BLaER1 (cell line): ENCODE measurements at regions not wholly inside any gene's neighbourhood (a gene's known extent, or its start where the extent isn't known, plus 50 kb on each side); places are given as distances from the start of the nearest gene placed in this dataset.

Experiments used
- H3K27ac ChIP-seq: shearing (Covaris generic); formaldehyde crosslinking; 2 replicates; pipeline ENCODE4 v1.8.1; 2022
- H3K27me3 ChIP-seq: shearing (Covaris generic); formaldehyde crosslinking; 2 replicates; pipeline ENCODE4 v1.8.1; 2022
- H3K36me3 ChIP-seq: shearing (Covaris generic); formaldehyde crosslinking; 2 replicates; pipeline ENCODE4 v1.8.1; 2022
- H3K4me1 ChIP-seq: shearing (Covaris generic); formaldehyde crosslinking; 2 replicates; pipeline ENCODE4 v1.8.1; 2022
- H3K4me2 ChIP-seq: shearing (Covaris generic); formaldehyde crosslinking; 2 replicates; pipeline ENCODE4 v1.8.1; 2022
- H3K4me3 ChIP-seq: shearing (Covaris generic); formaldehyde crosslinking; 2 replicates; pipeline ENCODE4 v1.8.1; 2022
- H3K9ac ChIP-seq: shearing (Covaris generic); formaldehyde crosslinking; 2 replicates; pipeline ENCODE4 v1.8.1; 2022
- H3K9me3 ChIP-seq: shearing (Covaris generic); formaldehyde crosslinking; 2 replicates; pipeline ENCODE4 v1.8.1; 2022
- H4K20me1 ChIP-seq: shearing (Covaris generic); formaldehyde crosslinking; 2 replicates; pipeline ENCODE4 v1.8.1; 2022
- Cebpa-rat ChIP-seq: shearing (Covaris generic); IDR thresholded peaks from 2 replicates; pipeline ENCODE4 v1.8.1; 2022

DNA sequence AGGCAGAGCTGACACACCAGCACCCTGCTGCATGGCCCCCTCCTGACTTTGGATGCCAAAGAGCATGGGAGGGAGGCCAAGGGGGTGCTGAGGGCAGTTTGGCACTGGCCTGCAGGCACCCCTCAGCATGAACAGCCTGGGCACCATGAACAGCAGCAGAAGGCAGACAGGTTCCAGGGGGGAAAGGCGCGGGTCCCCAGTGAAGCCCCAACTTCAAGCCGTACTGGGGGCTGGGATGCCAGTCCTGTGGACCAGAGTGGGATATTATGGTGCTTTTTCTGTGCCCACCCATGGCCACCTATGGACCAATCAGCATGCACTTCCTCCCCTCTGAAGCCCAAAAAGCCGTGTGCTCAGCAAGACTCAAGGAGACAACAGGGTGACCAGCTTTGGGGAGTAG, 389.9 kb downstream of the TEX13C start:
- no peak overlapping the region for H3K4me2 ChIP-seq
- 0 out of 2 replicates have a peak, but pooled peaks cover 5% of the 10 kb centered on the region for H3K9me3 ChIP-seq
- no peak overlapping the region for H3K4me3 ChIP-seq
- no peaks in the 10 kb centered on the region for H3K36me3 ChIP-seq
- H3K27me3 ChIP-seq, result peaks cover 71% of the 10 kb centered on the region
- H3K4me1 ChIP-seq, result no peaks in the 10 kb centered on the region
- no peak overlapping the region for H3K27ac ChIP-seq
- no peaks in the 10 kb centered on the region; the same call in 1 of the 2 replicates for H4K20me1 ChIP-seq
- no peak overlapping the region for H3K9ac ChIP-seq
- TF ChIP-seq Cebpa-rat, result no peak

DNA sequence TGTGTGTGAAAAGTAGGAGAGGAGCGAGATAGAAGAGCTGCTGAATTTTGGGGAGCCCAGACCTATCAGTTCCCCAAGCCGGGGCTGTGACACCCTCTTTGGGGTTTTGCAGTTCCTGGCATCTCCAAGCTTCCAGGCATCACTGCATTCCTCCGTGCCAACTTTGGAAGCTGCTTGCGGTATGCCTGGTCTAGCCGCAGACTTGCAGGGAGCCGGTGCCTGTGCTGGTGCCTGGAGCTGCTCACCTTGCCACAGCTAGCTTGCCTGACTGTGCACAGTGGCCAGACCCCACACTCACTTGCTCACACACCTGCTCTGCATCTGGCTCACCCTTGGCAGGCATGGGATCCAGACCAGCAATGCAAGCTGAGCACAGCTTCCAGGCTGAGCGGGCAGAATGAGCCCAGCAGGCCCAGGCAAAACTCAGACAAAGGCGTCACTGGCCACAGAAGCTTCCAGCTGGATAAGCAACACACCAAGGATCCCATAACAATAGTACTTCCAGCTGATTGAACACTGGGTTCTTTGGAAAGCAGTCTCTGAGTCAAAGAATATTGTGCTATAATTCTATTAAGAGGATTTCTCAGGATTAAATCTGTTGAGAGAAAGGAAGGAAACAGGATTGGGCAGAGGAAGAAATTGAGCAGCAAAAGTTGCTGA, 390.9 kb downstream of the TEX13C start:
- no peak for TF ChIP-seq Cebpa-rat
- Histone ChIP-seq H3K9me3 (no peaks in the 10 kb centered on the region), H3K27ac (no peak overlapping the region), H3K4me2 (no peak overlapping the region), H3K4me3 (no peak overlapping the region), H3K9ac (no peak overlapping the region), H3K4me1 (no peaks in the 10 kb centered on the region), H3K36me3 (no peaks in the 10 kb centered on the region), H3K27me3 (peaks cover 70% of the 10 kb centered on the region), H4K20me1 (no peaks in the 10 kb centered on the region; the same call in 1 of the 2 replicates)

DNA sequence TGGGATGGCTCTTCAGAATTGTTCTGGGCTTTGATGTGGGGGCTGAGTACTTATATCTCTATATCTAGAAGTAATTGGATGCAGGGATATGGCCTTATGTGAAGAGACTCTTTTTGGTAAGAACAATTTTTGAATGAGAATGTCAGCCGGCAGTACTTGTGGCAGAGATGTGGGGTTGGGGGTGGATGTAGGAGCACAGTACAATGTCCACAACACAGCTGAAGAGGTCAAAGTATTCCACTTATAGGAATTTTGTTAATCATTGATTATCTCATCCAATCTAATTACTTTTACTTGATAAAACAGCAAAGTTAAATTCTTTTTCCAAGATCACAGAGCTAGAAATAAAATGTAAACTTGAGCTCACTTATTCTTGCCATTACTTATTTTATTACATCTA, 391.4 kb downstream of the TEX13C start:
- Histone ChIP-seq H3K27ac (no peak overlapping the region), H3K36me3 (no peaks in the 10 kb centered on the region), H3K4me2 (no peak overlapping the region), H3K9ac (no peak overlapping the region), H3K9me3 (no peaks in the 10 kb centered on the region), H3K4me3 (no peak overlapping the region), H4K20me1 (no peaks in the 10 kb centered on the region; the same call in 1 of the 2 replicates), H3K4me1 (no peaks in the 10 kb centered on the region), H3K27me3 (peaks cover 72% of the 10 kb centered on the region)
- no peak for TF ChIP-seq Cebpa-rat

DNA sequence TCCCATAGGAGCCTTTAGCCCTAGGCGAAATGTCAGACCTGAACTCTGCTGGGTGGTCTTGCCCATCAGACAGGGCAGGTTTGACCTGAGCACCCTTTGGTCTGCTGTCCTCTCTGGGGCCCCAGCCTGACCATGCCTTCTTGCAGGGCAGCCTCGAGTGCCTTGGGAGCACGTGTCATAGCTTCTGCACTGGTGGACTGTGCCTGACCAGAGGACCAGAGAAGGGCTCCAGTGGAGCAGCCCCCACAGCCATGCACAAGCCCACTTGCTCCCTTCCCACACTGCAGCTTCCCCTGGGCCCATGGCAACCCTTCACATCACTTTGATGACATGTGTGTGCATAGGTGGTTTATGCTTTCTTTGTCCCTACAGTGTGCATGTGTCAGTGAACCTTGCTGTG, 394.0 kb downstream of the TEX13C start:
- Histone ChIP-seq H3K9me3 (no peaks in the 10 kb centered on the region), H3K36me3 (no peaks in the 10 kb centered on the region)

DNA sequence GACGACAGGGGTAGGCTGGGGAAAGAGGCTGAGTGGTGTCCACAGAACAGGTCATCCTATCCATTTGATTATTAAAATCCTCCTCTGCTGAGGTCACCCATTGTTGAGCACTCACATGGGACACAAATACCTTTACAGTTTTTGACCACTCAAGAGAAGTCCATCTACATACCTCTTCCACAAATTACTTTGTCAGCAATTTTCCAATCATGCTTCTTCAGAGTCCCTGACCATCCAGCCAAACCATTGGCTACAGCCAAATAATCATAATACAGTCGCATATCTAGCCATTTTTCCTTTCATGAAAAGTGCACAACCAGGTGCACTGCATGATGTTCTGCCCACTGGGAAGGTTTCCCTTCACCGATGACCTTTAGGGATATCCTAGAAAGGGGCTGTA, 407.4 kb downstream of the TEX13C start:
- Histone ChIP-seq H4K20me1 (no peaks in the 10 kb centered on the region), H3K36me3 (no peaks in the 10 kb centered on the region), H3K9me3 (no peaks in the 10 kb centered on the region), H3K27me3 (peaks cover 59% of the 10 kb centered on the region), H3K27ac (no peak overlapping the region), H3K4me1 (no peaks in the 10 kb centered on the region), H3K9ac (no peak overlapping the region), H3K4me3 (no peak overlapping the region), H3K4me2 (no peak overlapping the region)
- no peak for TF ChIP-seq Cebpa-rat

More for the DNA sequence above, 394.0 kb downstream of the TEX13C start:
- H3K4me3 ChIP-seq, result no peak overlapping the region
- H3K4me2 ChIP-seq, result no peak overlapping the region
- H4K20me1 ChIP-seq, result no peaks in the 10 kb centered on the region; the same call in 1 of the 2 replicates
- H3K9ac ChIP-seq, result no peak overlapping the region
- H3K27me3 ChIP-seq, result peaks cover 64% of the 10 kb centered on the region
- H3K27ac ChIP-seq, result no peak overlapping the region
- H3K4me1 ChIP-seq, result no peaks in the 10 kb centered on the region
- TF ChIP-seq Cebpa-rat, result no peak

DNA sequence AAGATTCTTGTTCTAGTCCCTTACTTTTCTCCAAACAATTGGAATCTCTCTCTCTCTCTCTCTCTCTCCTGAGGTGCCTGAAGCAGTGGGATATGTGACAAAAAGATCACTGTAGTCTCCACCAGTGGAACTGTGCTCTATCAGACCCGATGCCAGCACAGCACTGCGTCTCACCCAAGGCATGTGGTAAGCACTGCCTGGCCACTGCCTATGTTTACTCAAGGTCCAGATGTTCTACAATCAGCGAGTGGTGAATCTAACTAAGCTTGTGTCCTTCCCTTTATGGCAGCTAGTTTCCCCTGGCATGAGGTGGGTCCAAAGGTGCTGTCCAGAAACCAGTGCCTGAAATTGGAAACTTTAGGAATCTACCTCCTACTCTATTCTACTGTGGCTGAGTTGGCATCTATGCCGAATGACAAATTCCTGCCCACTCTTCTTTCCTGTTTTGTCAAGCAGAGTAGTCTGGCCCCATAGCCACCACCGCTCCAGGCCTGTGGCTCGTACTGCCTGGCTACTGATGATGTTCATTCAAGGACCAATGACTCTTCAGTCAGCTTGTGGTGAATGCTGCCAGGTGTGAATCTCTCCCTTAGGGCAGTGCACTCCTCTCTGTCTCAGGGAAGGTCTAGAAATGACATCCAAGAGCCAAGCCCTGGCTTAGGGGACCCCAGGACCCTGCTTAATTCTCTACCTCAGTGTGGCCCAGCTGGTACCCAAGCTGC, 416.5 kb downstream of the TEX13C start:
- H3K4me2 ChIP-seq, result no peak overlapping the region

DNA sequence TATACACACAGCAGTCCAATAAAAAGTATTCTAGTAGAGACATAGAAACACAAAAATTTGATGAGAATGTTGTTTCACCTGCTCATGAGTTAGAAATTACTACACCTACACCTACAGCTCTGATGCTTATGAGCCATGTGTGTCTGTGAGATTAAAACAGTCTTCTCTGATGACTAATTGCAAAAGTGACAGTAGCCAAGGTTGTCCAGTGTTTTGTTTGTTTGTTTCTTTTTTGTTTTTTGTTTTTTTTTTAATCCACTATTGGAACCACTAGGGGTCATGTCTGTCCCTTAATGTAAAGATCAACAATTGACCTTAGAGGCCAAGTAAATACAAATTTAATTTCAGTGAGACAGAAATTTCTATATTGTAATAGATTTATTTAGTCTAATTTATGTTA, 423.1 kb downstream of the TEX13C start:
- Histone ChIP-seq H3K4me1 (no peaks in the 10 kb centered on the region), H3K36me3 (no peaks in the 10 kb centered on the region), H3K27ac (no peak overlapping the region), H3K4me3 (no peak overlapping the region), H3K4me2 (no peak overlapping the region), H3K9ac (no peak overlapping the region), H3K27me3 (peaks cover 63% of the 10 kb centered on the region), H4K20me1 (peaks cover 7% of the 10 kb centered on the region; the same call in 1 of the 2 replicates), H3K9me3 (no peaks in the 10 kb centered on the region)
- no peak for TF ChIP-seq Cebpa-rat

More for the DNA sequence above, 416.5 kb downstream of the TEX13C start:
- Histone ChIP-seq H3K9ac (no peak overlapping the region), H3K9me3 (peaks cover 6% of the 10 kb centered on the region), H3K36me3 (no peaks in the 10 kb centered on the region), H3K27ac (no peak overlapping the region), H4K20me1 (no peaks in the 10 kb centered on the region; the same call in 1 of the 2 replicates), H3K4me3 (no peak overlapping the region), H3K4me1 (no peaks in the 10 kb centered on the region), H3K27me3 (peaks cover 52% of the 10 kb centered on the region)
- TF ChIP-seq Cebpa-rat, result no peak

DNA sequence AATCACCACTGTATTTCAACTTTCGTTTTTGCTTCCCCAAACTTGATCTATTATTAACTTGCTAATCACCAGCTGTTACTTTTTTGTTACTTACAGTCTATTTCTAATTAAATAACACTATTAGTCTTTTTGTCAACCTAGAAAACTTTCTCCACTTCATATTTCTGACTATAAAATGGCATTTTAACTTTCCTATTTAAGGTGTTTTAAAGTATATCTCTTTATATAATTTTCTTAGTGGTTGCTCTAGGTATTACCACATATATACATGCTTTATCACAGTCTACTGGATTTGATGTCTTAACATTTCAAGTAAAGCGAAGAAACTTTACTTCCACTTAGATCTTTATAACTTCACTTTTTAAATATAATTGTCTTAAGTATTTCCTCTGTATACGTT, 421.2 kb downstream of the DCAF12L2 start:
- Histone ChIP-seq H3K27ac (no peak overlapping the region), H3K4me2 (no peak overlapping the region), H3K9ac (no peak overlapping the region), H4K20me1 (peaks cover 7% of the 10 kb centered on the region; the same call in 1 of the 2 replicates), H3K4me3 (no peak overlapping the region), H3K4me1 (no peaks in the 10 kb centered on the region), H3K27me3 (peaks cover 73% of the 10 kb centered on the region), H3K36me3 (no peaks in the 10 kb centered on the region), H3K9me3 (no peaks in the 10 kb centered on the region)
- no peak for TF ChIP-seq Cebpa-rat

DNA sequence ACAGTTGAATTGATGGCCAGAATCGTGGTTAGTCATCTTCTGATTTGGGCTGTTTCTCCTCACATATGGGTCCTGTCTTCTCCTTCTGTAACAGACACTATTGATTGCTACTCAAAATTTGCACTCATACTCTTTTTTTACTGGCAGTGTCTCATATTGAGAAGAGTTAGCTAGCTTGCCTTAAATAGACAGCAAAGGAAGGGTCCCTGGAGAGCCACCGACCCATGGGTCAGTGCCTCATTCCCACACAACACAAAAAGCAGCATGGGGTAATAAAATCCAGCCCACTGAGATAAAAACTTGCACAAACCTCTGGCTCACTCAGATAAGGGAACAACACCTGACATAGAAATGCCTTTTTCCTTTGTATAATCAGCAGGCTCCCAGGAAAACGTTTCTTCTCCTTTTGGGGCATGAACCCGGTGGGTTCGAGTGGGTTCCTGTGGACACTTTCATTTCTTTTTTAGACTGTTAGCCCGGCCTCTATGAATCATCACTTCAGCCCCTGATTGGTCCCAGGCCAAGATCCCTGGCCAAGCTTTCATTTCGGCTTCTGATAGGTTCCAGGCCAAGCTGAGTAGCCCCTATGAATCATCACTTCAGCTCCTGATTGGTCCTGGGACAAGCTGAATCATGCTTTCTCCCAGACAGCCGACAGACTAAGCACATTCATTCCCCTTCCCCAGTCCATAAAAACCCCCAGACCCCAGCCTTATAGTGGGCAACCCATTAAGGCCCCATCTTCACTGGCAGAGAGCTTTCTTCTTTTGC, 408.1 kb downstream of the DCAF12L2 start:
- TF ChIP-seq Cebpa-rat, result no peak
- Histone ChIP-seq H3K27me3 (peaks cover 49% of the 10 kb centered on the region), H4K20me1 (0 out of 2 replicates have a peak, but pooled peaks cover 4% of the 10 kb centered on the region), H3K9me3 (peaks cover 15% of the 10 kb centered on the region), H3K36me3 (no peaks in the 10 kb centered on the region), H3K27ac (no peak overlapping the region), H3K4me2 (no peak overlapping the region), H3K4me3 (no peak overlapping the region), H3K4me1 (no peaks in the 10 kb centered on the region), H3K9ac (no peak overlapping the region)
